Amniotic stem cell (primary cell): ENCODE measurements at regions not wholly inside any gene's neighbourhood (a gene's known extent, or its start where the extent isn't known, plus 50 kb on each side); places are given as distances from the start of the nearest gene placed in this dataset.

ENCODE experiments used
- DNase-seq: peaks from one replicate; lab custom pipeline; 2025; lab: John Stamatoyannopoulos, UW

- DNase-seq, result no peak
Observed at GRCh38 chr15:66615846-66616245, 50.0 kb upstream of the LCTL start.

- no peak for DNase-seq
Observed at GRCh38 chr15:66617137-66618090, 51.6 kb upstream of the LCTL start.

- peak; percentile 57 for DNase-seq
Observed at GRCh38 chr15:66619152-66619903, 53.5 kb upstream of the LCTL start.

- DNase-seq, result no peak
Observed at GRCh38 chr15:66620341-66620740, 54.5 kb upstream of the LCTL start.

- DNase-seq, result no peak
Observed at GRCh38 chr15:66620744-66621344, 55.0 kb upstream of the LCTL start.

- DNase-seq, result no peak
Observed at GRCh38 chr15:66621491-66622467, 56.0 kb upstream of the LCTL start.

GRCh38 chr15:66622591-66623022, 56.8 kb upstream of the LCTL start:
- no peak for DNase-seq

- DNase-seq, result no peak
Observed at GRCh38 chr15:66623801-66624453, 58.1 kb upstream of the LCTL start.

GRCh38 chr15:66625531-66625930, 59.7 kb upstream of the LCTL start:
- DNase-seq, result no peak

- no peak for DNase-seq
Observed at GRCh38 chr15:66625974-66626373, 60.2 kb upstream of the LCTL start.

GRCh38 chr15:66628976-66629723, 63.4 kb upstream of the LCTL start:
- no peak for DNase-seq

GRCh38 chr15:66629817-66630576, 64.2 kb upstream of the LCTL start:
- DNase-seq, result no peak

- DNase-seq, result no peak
Observed at GRCh38 chr15:66630801-66631351, 65.1 kb upstream of the LCTL start.

GRCh38 chr15:66631616-66632263, 65.9 kb upstream of the LCTL start:
- DNase-seq, result no peak

- no peak for DNase-seq
Observed at GRCh38 chr15:66633041-66633937, 67.5 kb upstream of the LCTL start.

- DNase-seq, result no peak
Observed at GRCh38 chr15:66633938-66634250, 68.1 kb upstream of the LCTL start.

GRCh38 chr15:66634540-66634939, 67.5 kb upstream of the SMAD6 start:
- no peak for DNase-seq

GRCh38 chr15:66635006-66635405, 67.0 kb upstream of the SMAD6 start:
- no peak for DNase-seq
